ENCODE measurements at regions not wholly inside any gene's neighbourhood (a gene's known extent, or its start where the extent isn't known, plus 50 kb on each side); places are given as distances from the start of the nearest gene placed in this dataset.
"Not testable (repeated sequence)": the region's sequence is repeated elsewhere in the genome, so short reads cannot be mapped to it uniquely, and the experiment has no call there.

DNA sequence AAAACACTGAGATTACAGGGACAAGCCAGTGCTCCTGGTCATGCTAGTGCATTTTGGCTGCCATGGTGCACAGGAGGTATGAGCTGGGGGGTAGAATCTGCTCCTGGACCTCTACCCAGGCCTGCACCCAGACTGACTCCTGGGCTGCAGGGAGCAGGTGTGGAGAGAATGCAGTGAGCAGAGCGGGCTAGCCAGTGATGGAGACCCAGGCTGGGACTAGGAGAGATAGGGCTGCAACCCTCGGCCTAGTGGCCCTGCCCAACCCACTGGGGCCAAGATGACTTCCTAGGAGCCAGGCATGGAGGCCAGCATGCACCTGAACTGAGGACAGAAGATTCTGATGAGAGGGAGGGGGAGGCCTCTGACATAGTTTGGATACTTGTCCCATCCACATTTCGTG lies 55.9 kb upstream of the CSPG4 start:
- TF ChIP-seq, protein P1, sequence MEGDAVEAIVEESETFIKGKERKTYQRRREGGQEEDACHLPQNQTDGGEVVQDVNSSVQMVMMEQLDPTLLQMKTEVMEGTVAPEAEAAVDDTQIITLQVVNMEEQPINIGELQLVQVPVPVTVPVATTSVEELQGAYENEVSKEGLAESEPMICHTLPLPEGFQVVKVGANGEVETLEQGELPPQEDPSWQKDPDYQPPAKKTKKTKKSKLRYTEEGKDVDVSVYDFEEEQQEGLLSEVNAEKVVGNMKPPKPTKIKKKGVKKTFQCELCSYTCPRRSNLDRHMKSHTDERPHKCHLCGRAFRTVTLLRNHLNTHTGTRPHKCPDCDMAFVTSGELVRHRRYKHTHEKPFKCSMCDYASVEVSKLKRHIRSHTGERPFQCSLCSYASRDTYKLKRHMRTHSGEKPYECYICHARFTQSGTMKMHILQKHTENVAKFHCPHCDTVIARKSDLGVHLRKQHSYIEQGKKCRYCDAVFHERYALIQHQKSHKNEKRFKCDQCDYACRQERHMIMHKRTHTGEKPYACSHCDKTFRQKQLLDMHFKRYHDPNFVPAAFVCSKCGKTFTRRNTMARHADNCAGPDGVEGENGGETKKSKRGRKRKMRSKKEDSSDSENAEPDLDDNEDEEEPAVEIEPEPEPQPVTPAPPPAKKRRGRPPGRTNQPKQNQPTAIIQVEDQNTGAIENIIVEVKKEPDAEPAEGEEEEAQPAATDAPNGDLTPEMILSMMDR (IDR thresholded peaks at IDR 0.05; ENCODE audit: poor library complexity), result not testable (repeated sequence)
- TF ChIP-seq EZH2phosphoT487 (IDR thresholded peaks at IDR 0.05; ENCODE audit: low read depth, severe bottlenecking, unreplicated experiment), result not testable (repeated sequence)
